GM06990 (cell line): ENCODE measurements at regions not wholly inside any gene's neighbourhood (a gene's known extent, or its start where the extent isn't known, plus 50 kb on each side); places are given as distances from the start of the nearest gene placed in this dataset.

Experiments used
- DNase-seq: peaks from one replicate; pipeline ENCODE4 v3.0.0-alpha.2; 2011; ENCODE audit not compliant: insufficient read length; ENCODE audit errors: extremely low read depth
- H3K27me3 ChIP-seq: replicated peaks from 2 replicates; pipeline ENCODE4 v1.6.0; 2011; ENCODE audit warnings: low read length; ENCODE audit not compliant: control insufficient read depth, insufficient read depth
- H3K36me3 ChIP-seq: 2 replicates; pipeline ENCODE4 v1.5.1; 2011; ENCODE audit warnings: low read length; ENCODE audit not compliant: control insufficient read depth, insufficient read depth
- H3K4me3 ChIP-seq: replicated peaks from 2 replicates; pipeline ENCODE4 v1.5.1; 2011; ENCODE audit warnings: low read depth, mild to moderate bottlenecking, control low read depth, low read length
- TF ChIP-seq, protein P1 (sequence below): IDR thresholded peaks from 2 replicates; pipeline ENCODE4 v1.5.1; 2011; ENCODE audit warnings: low read length, control low read depth, mild to moderate bottlenecking, inconsistent platforms; ENCODE audit not compliant: insufficient read depth, poor library complexity, severe bottlenecking

DNA sequence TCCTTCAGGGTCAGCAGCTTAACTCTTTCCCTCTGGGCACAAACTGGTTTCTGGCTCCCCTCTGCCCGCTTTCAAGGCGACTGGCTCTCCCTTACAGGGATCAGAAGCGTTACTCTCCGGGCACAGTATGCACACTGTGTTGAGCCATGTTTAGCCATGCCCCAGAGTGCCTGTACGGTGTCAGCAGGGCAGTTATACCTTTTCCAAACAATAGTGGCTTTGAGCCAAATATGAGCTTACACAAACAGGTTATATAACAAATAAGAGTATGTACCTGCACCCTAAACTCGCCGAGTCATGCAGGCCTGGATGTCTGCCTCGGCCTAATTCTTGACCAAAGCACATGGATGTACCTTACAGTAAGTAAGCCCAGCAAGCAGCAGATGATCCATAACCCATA is 175.6 kb upstream of the ANKRD28 start:
- Histone ChIP-seq H3K27me3 (no peaks in the 10 kb centered on the region), H3K36me3 (no peaks in the 10 kb centered on the region), H3K4me3 (no peak overlapping the region)
- DNase-seq = no peak
- TF ChIP-seq, protein P1, sequence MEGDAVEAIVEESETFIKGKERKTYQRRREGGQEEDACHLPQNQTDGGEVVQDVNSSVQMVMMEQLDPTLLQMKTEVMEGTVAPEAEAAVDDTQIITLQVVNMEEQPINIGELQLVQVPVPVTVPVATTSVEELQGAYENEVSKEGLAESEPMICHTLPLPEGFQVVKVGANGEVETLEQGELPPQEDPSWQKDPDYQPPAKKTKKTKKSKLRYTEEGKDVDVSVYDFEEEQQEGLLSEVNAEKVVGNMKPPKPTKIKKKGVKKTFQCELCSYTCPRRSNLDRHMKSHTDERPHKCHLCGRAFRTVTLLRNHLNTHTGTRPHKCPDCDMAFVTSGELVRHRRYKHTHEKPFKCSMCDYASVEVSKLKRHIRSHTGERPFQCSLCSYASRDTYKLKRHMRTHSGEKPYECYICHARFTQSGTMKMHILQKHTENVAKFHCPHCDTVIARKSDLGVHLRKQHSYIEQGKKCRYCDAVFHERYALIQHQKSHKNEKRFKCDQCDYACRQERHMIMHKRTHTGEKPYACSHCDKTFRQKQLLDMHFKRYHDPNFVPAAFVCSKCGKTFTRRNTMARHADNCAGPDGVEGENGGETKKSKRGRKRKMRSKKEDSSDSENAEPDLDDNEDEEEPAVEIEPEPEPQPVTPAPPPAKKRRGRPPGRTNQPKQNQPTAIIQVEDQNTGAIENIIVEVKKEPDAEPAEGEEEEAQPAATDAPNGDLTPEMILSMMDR = no peak

GRCh38 chr3:15973940-15974339 is 176.2 kb upstream of the ANKRD28 start:
- H3K4me3 ChIP-seq = no peak overlapping the region
- TF ChIP-seq, protein P1 = no peak
- H3K27me3 ChIP-seq = no peaks in the 10 kb centered on the region
- DNase-seq = no peak
- no peaks in the 10 kb centered on the region for H3K36me3 ChIP-seq

DNA sequence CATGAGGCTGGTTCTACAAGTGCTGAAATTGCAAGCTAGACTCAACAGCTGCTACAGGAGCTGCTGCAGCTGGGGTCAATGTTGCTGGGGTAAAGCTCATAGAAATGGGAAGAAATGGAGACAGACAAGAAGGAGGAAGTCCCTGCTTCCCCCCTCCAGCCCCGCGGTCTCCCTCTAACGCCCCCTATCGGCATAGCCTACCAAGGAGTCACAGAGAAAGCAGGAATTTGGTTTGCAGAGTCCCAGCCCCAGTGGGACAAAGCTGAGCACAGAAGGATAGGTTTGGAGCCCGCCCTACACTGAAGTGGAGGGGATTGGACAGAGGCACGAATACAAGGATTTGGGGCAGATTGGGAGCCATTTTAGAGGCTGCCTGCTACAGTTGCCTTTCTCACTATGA is 176.9 kb upstream of the ANKRD28 start:
- no peak for DNase-seq
- Histone ChIP-seq H3K4me3 (no peak overlapping the region), H3K36me3 (no peaks in the 10 kb centered on the region), H3K27me3 (no peaks in the 10 kb centered on the region)
- TF ChIP-seq, protein P1 = peak; percentile 38

DNA sequence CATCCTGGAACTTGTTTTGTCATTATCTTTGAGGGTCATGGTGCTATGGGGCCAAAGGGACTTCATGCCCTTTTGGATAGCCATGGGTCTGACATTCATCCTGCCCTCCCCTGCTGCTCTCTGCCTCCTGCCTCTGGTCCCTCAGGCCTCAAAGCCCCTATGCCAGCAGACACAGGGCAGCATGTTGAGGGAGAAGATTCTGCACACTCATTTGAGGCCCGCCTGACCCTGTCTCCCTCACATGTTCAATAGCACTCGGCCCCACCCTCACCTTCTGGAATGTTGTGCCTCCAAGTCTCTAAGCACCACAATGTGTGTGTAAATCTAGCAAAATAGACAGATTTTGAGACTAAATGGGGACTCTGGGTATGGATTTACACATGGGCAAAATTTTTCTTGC is 178.7 kb upstream of the ANKRD28 start:
- H3K4me3 ChIP-seq = no peak overlapping the region
- TF ChIP-seq, protein P1 = no peak

DNA sequence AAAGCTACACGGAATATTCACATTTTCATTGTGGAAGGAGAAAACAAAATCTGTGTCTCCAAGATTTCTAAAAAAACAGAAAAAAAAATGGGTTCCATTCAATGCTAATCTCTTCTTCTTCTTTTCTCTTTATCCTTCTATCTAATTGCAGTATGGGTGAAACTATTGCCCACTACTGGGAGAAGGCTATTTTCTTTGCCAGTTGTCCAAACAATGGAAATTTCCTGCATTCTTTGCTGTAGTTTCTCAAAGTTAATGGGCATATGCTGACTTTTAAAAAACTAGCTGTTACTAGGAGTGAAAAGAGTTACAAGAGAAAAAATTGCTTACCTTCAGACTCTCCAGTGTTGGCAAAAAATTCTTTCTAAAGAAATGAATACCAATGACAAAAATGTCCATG is 179.3 kb upstream of the ANKRD28 start:
- DNase-seq = no peak
- Histone ChIP-seq H3K4me3 (no peak overlapping the region), H3K27me3 (no peaks in the 10 kb centered on the region), H3K36me3 (no peaks in the 10 kb centered on the region)
- TF ChIP-seq, protein P1 = no peak

More for the DNA sequence above, 178.7 kb upstream of the ANKRD28 start:
- Histone ChIP-seq H3K36me3 (no peaks in the 10 kb centered on the region), H3K27me3 (no peaks in the 10 kb centered on the region)
- no peak for DNase-seq

DNA sequence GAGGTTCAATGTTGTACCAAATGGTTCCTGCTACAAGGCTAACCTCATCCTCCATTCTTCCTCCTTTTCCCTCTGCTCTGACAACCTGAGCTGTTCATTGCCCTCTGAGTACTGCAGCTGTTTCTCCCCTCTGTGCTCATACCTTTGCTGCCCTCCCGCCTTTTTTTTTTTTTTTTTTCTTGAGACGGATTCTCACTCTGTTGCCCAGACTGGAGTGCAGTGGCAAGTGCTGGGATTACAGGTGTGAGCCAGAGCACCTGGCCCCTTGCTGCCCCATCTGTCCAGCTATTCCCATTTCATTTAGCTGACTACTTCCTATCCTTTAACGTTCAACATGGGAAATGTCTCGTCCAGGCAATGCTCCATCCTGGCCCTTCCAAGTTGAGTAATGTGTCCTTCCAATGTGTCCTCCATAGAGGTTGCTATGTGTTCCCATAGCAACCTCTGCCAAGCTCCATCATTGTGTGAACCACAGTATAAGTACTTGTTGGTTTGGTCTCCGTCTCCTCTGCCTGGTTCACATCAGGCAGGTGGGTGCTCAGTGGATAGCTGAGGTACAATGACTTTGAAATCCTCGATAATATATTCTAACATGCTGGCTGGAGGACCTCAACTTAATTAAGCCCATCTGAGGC is 179.9 kb upstream of the ANKRD28 start:
- TF ChIP-seq, protein P1 = no peak
- no peaks in the 10 kb centered on the region for H3K36me3 ChIP-seq
- no peaks in the 10 kb centered on the region for H3K27me3 ChIP-seq
- H3K4me3 ChIP-seq = no peak overlapping the region
- no peak for DNase-seq
